ENCODE measurements at regions not wholly inside any gene's neighbourhood (a gene's known extent, or its start where the extent isn't known, plus 50 kb on each side); places are given as distances from the start of the nearest gene placed in this dataset.

- Histone ChIP-seq H3K36me3 (ENCODE audit: control insufficient read depth in 1 of 2, insufficient read depth in 2 of 2, low read length in 1 of 2) (no peaks in the 10 kb centered on the region), H3K27ac (ENCODE audit: low read depth in 1 of 2, low read length in 2 of 2) (no peak overlapping the region), H3K4me1 (ENCODE audit: control insufficient read depth in 1 of 2, insufficient read depth in 2 of 2, low read length in 2 of 2) (no peaks in the 10 kb centered on the region), H3K27me3 (ENCODE audit: control insufficient read depth in 1 of 2, insufficient read depth in 2 of 2, low read length in 1 of 2) (no peaks in the 10 kb centered on the region), H3K9me3 (ENCODE audit: control insufficient read depth, low read length) (no peaks in the 10 kb centered on the region), H3K4me3 (ENCODE audit: low read length in 2 of 2) (no peak overlapping the region)
- intact Hi-C loops (cut with DNase I) = no loop called here
- WGBS, 2 donors = 68 to 69% methylated on average over 6 of the region's 6 CpGs
- ATAC-seq (ENCODE audit: low FRiP score) (no peak), DNase-seq (no peak)
Measured at GRCh38 chr5:92906798-92907376, 674.1 kb downstream of the NR2F1-AS1 start.

GRCh38 chr5:92904021-92904420 is 677.0 kb downstream of the NR2F1-AS1 start:
- H3K4me1 ChIP-seq (ENCODE audit: control insufficient read depth in 1 of 2, insufficient read depth in 2 of 2, low read length in 2 of 2) = no peaks in the 10 kb centered on the region
- WGBS, 2 donors = 50 to 54% methylated on average over 3 of the region's 3 CpGs
- intact Hi-C loops (cut with DNase I) = no loop called here
- H3K27me3 ChIP-seq (ENCODE audit: control insufficient read depth in 1 of 2, insufficient read depth in 2 of 2, low read length in 1 of 2) = no peaks in the 10 kb centered on the region
- ATAC-seq (ENCODE audit: low FRiP score) (no peak), DNase-seq (no peak)
- no peak overlapping the region for H3K27ac ChIP-seq (ENCODE audit: low read depth in 1 of 2, low read length in 2 of 2)
- H3K4me3 ChIP-seq (ENCODE audit: low read length in 2 of 2) = no peak overlapping the region
- no peaks in the 10 kb centered on the region for H3K36me3 ChIP-seq (ENCODE audit: control insufficient read depth in 1 of 2, insufficient read depth in 2 of 2, low read length in 1 of 2)
- H3K9me3 ChIP-seq (ENCODE audit: control insufficient read depth, low read length) = no peaks in the 10 kb centered on the region

GRCh38 chr5:92899611-92900010 is 681.4 kb downstream of the NR2F1-AS1 start:
- DNase-seq = no peak
- ATAC-seq (ENCODE audit: low FRiP score) = no peak
- Histone ChIP-seq H3K4me1 (ENCODE audit: control insufficient read depth in 1 of 2, insufficient read depth in 2 of 2, low read length in 2 of 2) (no peaks in the 10 kb centered on the region), H3K4me3 (ENCODE audit: low read length in 2 of 2) (no peak overlapping the region), H3K27ac (ENCODE audit: low read depth in 1 of 2, low read length in 2 of 2) (no peak overlapping the region), H3K9me3 (ENCODE audit: control insufficient read depth, low read length) (no peaks in the 10 kb centered on the region), H3K27me3 (ENCODE audit: control insufficient read depth in 1 of 2, insufficient read depth in 2 of 2, low read length in 1 of 2) (no peaks in the 10 kb centered on the region), H3K36me3 (ENCODE audit: control insufficient read depth in 1 of 2, insufficient read depth in 2 of 2, low read length in 1 of 2) (no peaks in the 10 kb centered on the region)
- WGBS, 2 donors = 86 to 94% methylated on average over 4 of the region's 4 CpGs
- intact Hi-C loops (cut with DNase I) = no loop called here

- no peak for DNase-seq
- intact Hi-C loops (cut with DNase I) = no loop called here
- no peak for ATAC-seq (ENCODE audit: low FRiP score)
- Histone ChIP-seq H3K27me3 (ENCODE audit: control insufficient read depth in 1 of 2, insufficient read depth in 2 of 2, low read length in 1 of 2) (no peaks in the 10 kb centered on the region), H3K4me1 (ENCODE audit: control insufficient read depth in 1 of 2, insufficient read depth in 2 of 2, low read length in 2 of 2) (no peaks in the 10 kb centered on the region), H3K27ac (ENCODE audit: low read depth in 1 of 2, low read length in 2 of 2) (no peak overlapping the region), H3K36me3 (ENCODE audit: control insufficient read depth in 1 of 2, insufficient read depth in 2 of 2, low read length in 1 of 2) (no peaks in the 10 kb centered on the region), H3K4me3 (ENCODE audit: low read length in 2 of 2) (no peak overlapping the region), H3K9me3 (ENCODE audit: control insufficient read depth, low read length) (no peaks in the 10 kb centered on the region)
Measured at GRCh38 chr5:92896722-92897121, 684.3 kb downstream of the NR2F1-AS1 start.

DNA sequence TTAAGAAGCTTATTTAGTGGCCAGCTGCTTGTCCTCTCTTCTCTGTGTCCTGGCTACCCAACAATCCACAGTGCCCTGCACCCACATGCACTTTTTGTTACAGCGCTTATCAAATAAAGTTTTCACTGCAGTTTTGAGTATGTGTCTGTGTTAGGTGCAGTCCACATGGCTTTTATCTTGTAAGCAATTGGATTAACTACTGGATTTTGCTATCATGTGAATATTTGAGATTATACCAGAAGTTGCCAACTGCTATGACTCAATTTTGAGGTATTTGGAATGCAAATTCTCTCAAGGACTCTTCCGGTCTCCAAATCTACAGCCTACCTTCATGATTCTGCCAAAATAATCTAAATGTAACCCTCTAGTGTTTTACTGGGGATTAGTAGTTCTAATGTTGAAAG is 690.2 kb downstream of the NR2F1-AS1 start:
- H3K4me1 ChIP-seq (ENCODE audit: control insufficient read depth in 1 of 2, insufficient read depth in 2 of 2, low read length in 2 of 2) = no peaks in the 10 kb centered on the region
- WGBS, 2 donors = 39 to 48% methylated on average over 2 of the region's 2 CpGs
- intact Hi-C loops (cut with DNase I) = no loop called here
- H3K4me3 ChIP-seq (ENCODE audit: low read length in 2 of 2) = no peak overlapping the region
- H3K27ac ChIP-seq (ENCODE audit: low read depth in 1 of 2, low read length in 2 of 2) = no peak overlapping the region
- peaks cover 4% of the 10 kb centered on the region for H3K9me3 ChIP-seq (ENCODE audit: control insufficient read depth, low read length)
- peaks cover 0 to 1% of the 10 kb centered on the region in 2 donors for H3K27me3 ChIP-seq (ENCODE audit: control insufficient read depth in 1 of 2, insufficient read depth in 2 of 2, low read length in 1 of 2)
- DNase-seq (no peak), ATAC-seq (ENCODE audit: low FRiP score) (no peak)
- H3K36me3 ChIP-seq (ENCODE audit: control insufficient read depth in 1 of 2, insufficient read depth in 2 of 2, low read length in 1 of 2) = no peaks in the 10 kb centered on the region

DNA sequence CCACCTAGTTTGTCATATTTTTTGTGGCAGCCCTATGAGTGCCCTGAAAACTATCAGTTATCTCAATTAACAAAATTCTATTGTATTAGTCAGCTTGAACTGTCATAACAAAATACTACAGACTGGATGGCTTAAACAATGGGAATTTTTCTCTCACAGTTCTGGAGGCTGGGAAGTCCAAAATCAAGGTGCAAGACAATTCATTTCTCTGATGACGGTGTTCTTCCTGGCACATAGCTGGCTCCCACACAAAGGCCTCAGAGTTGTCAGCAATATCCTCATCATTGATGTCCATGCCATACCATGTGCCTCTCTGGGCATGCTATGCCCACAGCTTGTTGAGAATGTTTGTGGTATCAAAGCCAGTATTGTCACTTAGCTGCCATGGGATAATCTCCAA is 691.9 kb downstream of the NR2F1-AS1 start:
- Histone ChIP-seq H3K9me3 (ENCODE audit: control insufficient read depth, low read length) (peaks cover 4% of the 10 kb centered on the region), H3K27me3 (ENCODE audit: control insufficient read depth in 1 of 2, insufficient read depth in 2 of 2, low read length in 1 of 2) (peaks cover 0 to 1% of the 10 kb centered on the region in 2 donors), H3K36me3 (ENCODE audit: control insufficient read depth in 1 of 2, insufficient read depth in 2 of 2, low read length in 1 of 2) (no peaks in the 10 kb centered on the region), H3K4me1 (ENCODE audit: control insufficient read depth in 1 of 2, insufficient read depth in 2 of 2, low read length in 2 of 2) (no peaks in the 10 kb centered on the region), H3K27ac (ENCODE audit: low read depth in 1 of 2, low read length in 2 of 2) (no peak overlapping the region), H3K4me3 (ENCODE audit: low read length in 2 of 2) (no peak overlapping the region)
- ATAC-seq (ENCODE audit: low FRiP score) = no peak
- WGBS, 2 donors = 94 to 98% methylated on average over 1 of the region's 1 CpG
- intact Hi-C loops (cut with DNase I) = no loop called here
- no peak for DNase-seq

DNA sequence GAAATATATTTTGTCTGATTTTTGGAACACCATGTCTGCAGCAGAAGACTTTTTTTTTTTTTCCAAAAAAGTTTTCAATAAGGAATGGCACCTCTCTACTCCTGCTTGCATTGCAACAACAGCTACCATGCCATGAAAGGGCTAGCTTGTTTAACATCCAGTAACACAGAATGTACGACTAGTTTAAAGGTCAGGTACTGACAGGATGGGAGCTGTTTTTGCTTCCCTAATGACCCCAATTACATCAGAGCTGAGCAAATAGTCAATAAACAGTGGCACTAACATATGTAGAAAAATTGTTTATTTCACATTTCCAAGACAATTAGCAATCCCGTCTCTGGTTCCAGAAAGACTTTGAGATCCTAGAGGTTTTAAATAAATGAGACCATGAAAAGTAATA is 693.8 kb downstream of the NR2F1-AS1 start:
- no peaks in the 10 kb centered on the region for H3K36me3 ChIP-seq (ENCODE audit: control insufficient read depth in 1 of 2, insufficient read depth in 2 of 2, low read length in 1 of 2)
- peaks cover 4% of the 10 kb centered on the region for H3K9me3 ChIP-seq (ENCODE audit: control insufficient read depth, low read length)
- no peaks in the 10 kb centered on the region for H3K4me1 ChIP-seq (ENCODE audit: control insufficient read depth in 1 of 2, insufficient read depth in 2 of 2, low read length in 2 of 2)
- DNase-seq = no peak
- no peak for ATAC-seq (ENCODE audit: low FRiP score)
- intact Hi-C loops (cut with DNase I) = no loop called here
- peaks cover 0 to 1% of the 10 kb centered on the region in 2 donors for H3K27me3 ChIP-seq (ENCODE audit: control insufficient read depth in 1 of 2, insufficient read depth in 2 of 2, low read length in 1 of 2)
- no peak overlapping the region for H3K27ac ChIP-seq (ENCODE audit: low read depth in 1 of 2, low read length in 2 of 2)
- H3K4me3 ChIP-seq (ENCODE audit: low read length in 2 of 2) = no peak overlapping the region
- WGBS, 2 donors = 43 to 45% methylated on average over 2 of the region's 2 CpGs

- Histone ChIP-seq H3K27me3 (ENCODE audit: control insufficient read depth in 1 of 2, insufficient read depth in 2 of 2, low read length in 1 of 2) (peaks cover 0 to 1% of the 10 kb centered on the region in 2 donors), H3K9me3 (ENCODE audit: control insufficient read depth, low read length) (peaks cover 4% of the 10 kb centered on the region), H3K4me3 (ENCODE audit: low read length in 2 of 2) (no peak overlapping the region), H3K36me3 (ENCODE audit: control insufficient read depth in 1 of 2, insufficient read depth in 2 of 2, low read length in 1 of 2) (no peaks in the 10 kb centered on the region), H3K4me1 (ENCODE audit: control insufficient read depth in 1 of 2, insufficient read depth in 2 of 2, low read length in 2 of 2) (no peaks in the 10 kb centered on the region), H3K27ac (ENCODE audit: low read depth in 1 of 2, low read length in 2 of 2) (no peak overlapping the region)
- intact Hi-C loops (cut with DNase I) = no loop called here
- 36 to 45% methylated on average over 3 of the region's 3 CpGs for WGBS, 2 donors
- ATAC-seq (ENCODE audit: low FRiP score) (no peak), DNase-seq (no peak)
Measured at GRCh38 chr5:92886751-92887150, 694.3 kb downstream of the NR2F1-AS1 start.

- H3K27ac ChIP-seq (ENCODE audit: low read depth in 1 of 2, low read length in 2 of 2) = no peak overlapping the region
- no peaks in the 10 kb centered on the region for H3K4me1 ChIP-seq (ENCODE audit: control insufficient read depth in 1 of 2, insufficient read depth in 2 of 2, low read length in 2 of 2)
- ATAC-seq (ENCODE audit: low FRiP score) (no peak), DNase-seq (no peak)
- H3K27me3 ChIP-seq (ENCODE audit: control insufficient read depth in 1 of 2, insufficient read depth in 2 of 2, low read length in 1 of 2) = peaks cover 0 to 1% of the 10 kb centered on the region in 2 donors
- H3K9me3 ChIP-seq (ENCODE audit: control insufficient read depth, low read length) = peaks cover 4% of the 10 kb centered on the region
- intact Hi-C loops (cut with DNase I) = no loop called here
- H3K36me3 ChIP-seq (ENCODE audit: control insufficient read depth in 1 of 2, insufficient read depth in 2 of 2, low read length in 1 of 2) = no peaks in the 10 kb centered on the region
- H3K4me3 ChIP-seq (ENCODE audit: low read length in 2 of 2) = no peak overlapping the region
- 59 to 61% methylated on average over 4 of the region's 4 CpGs for WGBS, 2 donors
Measured at GRCh38 chr5:92885950-92886349, 695.1 kb downstream of the NR2F1-AS1 start.
